Activated gamma-delta T cell (primary cell): ENCODE measurements at regions not wholly inside any gene's neighbourhood (a gene's known extent, or its start where the extent isn't known, plus 50 kb on each side); places are given as distances from the start of the nearest gene placed in this dataset.

ENCODE experiments used
- DNase-seq: peaks from one replicate; lab custom pipeline; 2025; lab: John Stamatoyannopoulos, UW

- DNase-seq = no peak
Measured at GRCh38 chr12:69189378-69189978, 49.9 kb upstream of the CPSF6 start.
